HG03175 (cell line): ENCODE measurements at regions not wholly inside any gene's neighbourhood (a gene's known extent, or its start where the extent isn't known, plus 50 kb on each side); places are given as distances from the start of the nearest gene placed in this dataset.
"Not testable (repeated sequence)": the region's sequence is repeated elsewhere in the genome, so short reads cannot be mapped to it uniquely, and the experiment has no call there.

Experiments used
- ATAC-seq: cut with Tn5 transposase; IDR thresholded peaks from one replicate; pipeline ENCODE4 v1.9.1; 2021; ENCODE audit warnings: mild to moderate bottlenecking, moderate library complexity; ENCODE audit not compliant: unreplicated experiment

- not testable (repeated sequence) for ATAC-seq
Observed at GRCh38 chr12:116327992-116328391, 50.5 kb upstream of the MED13L start.

- ATAC-seq, result no peak
Observed at GRCh38 chr12:116331876-116332275, 54.4 kb upstream of the MED13L start.

GRCh38 chr12:116332705-116333380 lies 55.4 kb upstream of the MED13L start:
- no peak for ATAC-seq

GRCh38 chr12:116333402-116333801 lies 55.9 kb upstream of the MED13L start:
- ATAC-seq, result no peak

GRCh38 chr12:116336542-116337065 lies 59.1 kb upstream of the MED13L start:
- peak; percentile 82 for ATAC-seq

- ATAC-seq, result no peak
Observed at GRCh38 chr12:116337312-116337711, 59.8 kb upstream of the MED13L start.

- no peak for ATAC-seq
Observed at GRCh38 chr12:116338064-116338846, 60.8 kb upstream of the MED13L start.

- no peak for ATAC-seq
Observed at GRCh38 chr12:116339062-116339461, 61.6 kb upstream of the MED13L start.

GRCh38 chr12:116339800-116340371 lies 62.4 kb upstream of the MED13L start:
- no peak for ATAC-seq

GRCh38 chr12:116343331-116343884 lies 65.9 kb upstream of the MED13L start:
- no peak for ATAC-seq

GRCh38 chr12:116346222-116346621 lies 68.7 kb upstream of the MED13L start:
- ATAC-seq, result no peak

- no peak for ATAC-seq
Observed at GRCh38 chr12:116346741-116347140, 69.2 kb upstream of the MED13L start.

GRCh38 chr12:116347265-116347664 lies 69.8 kb upstream of the MED13L start:
- no peak for ATAC-seq

- no peak for ATAC-seq
Observed at GRCh38 chr12:116352315-116352835, 74.9 kb upstream of the MED13L start.

- ATAC-seq, result no peak
Observed at GRCh38 chr12:116353958-116354357, 76.5 kb upstream of the MED13L start.

- ATAC-seq, result no peak
Observed at GRCh38 chr12:116354534-116354933, 77.0 kb upstream of the MED13L start.

GRCh38 chr12:116354950-116355783 lies 77.7 kb upstream of the MED13L start:
- no peak for ATAC-seq

GRCh38 chr12:116358536-116358892 lies 81.0 kb upstream of the MED13L start:
- ATAC-seq, result no peak

- ATAC-seq, result peak; percentile 88
Observed at GRCh38 chr12:116358893-116359761, 81.6 kb upstream of the MED13L start.
